Ishikawa (cell line): ENCODE measurements at regions not wholly inside any gene's neighbourhood (a gene's known extent, or its start where the extent isn't known, plus 50 kb on each side); places are given as distances from the start of the nearest gene placed in this dataset.

Experiments
- CEBPB ChIP-seq: IDR thresholded peaks from 2 replicates; pipeline ENCODE4 v1.6.1; 2012
- EP300 ChIP-seq: IDR thresholded peaks from 2 replicates; pipeline ENCODE4 v1.6.1; 2012; ENCODE audit warnings: borderline replicate concordance
- MAX ChIP-seq: IDR thresholded peaks from 2 replicates; pipeline ENCODE4 v1.6.1; 2012
- NFIC ChIP-seq: IDR thresholded peaks from 2 replicates; pipeline ENCODE4 v1.6.1; 2012
- RAD21 ChIP-seq: IDR thresholded peaks from 2 replicates; pipeline ENCODE4 v1.6.1; 2012; ENCODE audit warnings: low read depth
- REST ChIP-seq: IDR thresholded peaks from 2 replicates; pipeline ENCODE4 v1.6.1; 2012; ENCODE audit warnings: low read depth, mild to moderate bottlenecking
- TAF1 ChIP-seq: IDR thresholded peaks from 2 replicates; pipeline ENCODE4 v1.6.1; 2012; ENCODE audit warnings: low read depth, mild to moderate bottlenecking
- TCF12 ChIP-seq: IDR thresholded peaks from 2 replicates; pipeline ENCODE4 v1.6.1; 2012; ENCODE audit warnings: low read depth
- TEAD4 ChIP-seq: IDR thresholded peaks from 2 replicates; pipeline ENCODE4 v1.6.1; 2012
- USF1 ChIP-seq: IDR thresholded peaks from 2 replicates; pipeline ENCODE4 v1.6.1; 2012
- YY1 ChIP-seq: IDR thresholded peaks from 2 replicates; pipeline ENCODE4 v1.6.1; 2012; ENCODE audit warnings: low read depth

- TF ChIP-seq EP300 (no peak), CEBPB (no peak), RAD21 (no peak), TAF1 (no peak), TCF12 (no peak), REST (no peak), YY1 (no peak), MAX (no peak), NFIC (no peak), USF1 (no peak), TEAD4 (no peak)
These were observed 263.4 kb upstream of the MAN1A1 start for GRCh38 chr6:119612911-119613381.
